PC-9 (cell line): ENCODE measurements at regions not wholly inside any gene's neighbourhood (a gene's known extent, or its start where the extent isn't known, plus 50 kb on each side); places are given as distances from the start of the nearest gene placed in this dataset.

ENCODE experiments used
- EZH2 ChIP-seq: fragments of 200-600 bp; sonication (generic); IDR thresholded peaks from 2 replicates; pipeline ENCODE4 v1.8.0; 2017; ENCODE audit warnings: antibody characterized with exemption, low read depth
- TF ChIP-seq, protein P1 (sequence below): fragments of 200-600 bp; sonication (generic); conservative IDR thresholded peaks from 2 replicates; pipeline ENCODE4 v1.6.1; 2017; ENCODE audit warnings: mixed run types, antibody characterized with exemption, mild to moderate bottlenecking, moderate library complexity

DNA sequence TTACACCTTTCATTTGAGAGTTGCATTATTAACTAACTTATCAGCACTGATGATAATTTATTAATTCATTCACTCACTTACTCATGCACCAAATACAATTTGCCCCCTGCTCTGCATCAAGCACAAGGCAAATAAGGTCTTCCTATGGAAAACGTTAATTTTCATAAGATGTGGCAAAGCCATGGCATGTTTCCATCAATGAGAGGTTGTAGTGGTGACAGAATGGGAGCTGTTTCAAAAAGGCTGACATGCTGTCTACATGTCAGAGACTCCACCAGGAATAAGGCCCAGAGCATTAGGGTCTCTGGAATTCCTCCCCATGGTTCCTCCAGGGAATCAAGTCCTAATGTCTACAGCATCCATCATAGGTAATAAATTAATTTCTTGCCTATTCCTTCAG lies 978.8 kb downstream of the TMEM182 start:
- TF ChIP-seq, protein P1, sequence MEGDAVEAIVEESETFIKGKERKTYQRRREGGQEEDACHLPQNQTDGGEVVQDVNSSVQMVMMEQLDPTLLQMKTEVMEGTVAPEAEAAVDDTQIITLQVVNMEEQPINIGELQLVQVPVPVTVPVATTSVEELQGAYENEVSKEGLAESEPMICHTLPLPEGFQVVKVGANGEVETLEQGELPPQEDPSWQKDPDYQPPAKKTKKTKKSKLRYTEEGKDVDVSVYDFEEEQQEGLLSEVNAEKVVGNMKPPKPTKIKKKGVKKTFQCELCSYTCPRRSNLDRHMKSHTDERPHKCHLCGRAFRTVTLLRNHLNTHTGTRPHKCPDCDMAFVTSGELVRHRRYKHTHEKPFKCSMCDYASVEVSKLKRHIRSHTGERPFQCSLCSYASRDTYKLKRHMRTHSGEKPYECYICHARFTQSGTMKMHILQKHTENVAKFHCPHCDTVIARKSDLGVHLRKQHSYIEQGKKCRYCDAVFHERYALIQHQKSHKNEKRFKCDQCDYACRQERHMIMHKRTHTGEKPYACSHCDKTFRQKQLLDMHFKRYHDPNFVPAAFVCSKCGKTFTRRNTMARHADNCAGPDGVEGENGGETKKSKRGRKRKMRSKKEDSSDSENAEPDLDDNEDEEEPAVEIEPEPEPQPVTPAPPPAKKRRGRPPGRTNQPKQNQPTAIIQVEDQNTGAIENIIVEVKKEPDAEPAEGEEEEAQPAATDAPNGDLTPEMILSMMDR: no peak
- no peak for TF ChIP-seq EZH2
